WTC11 (cell line): ENCODE measurements at regions not wholly inside any gene's neighbourhood (a gene's known extent, or its start where the extent isn't known, plus 50 kb on each side); places are given as distances from the start of the nearest gene placed in this dataset.

Experiments
- E2F1 ChIP-seq: sonication (generic); formaldehyde crosslinking; IDR thresholded peaks from 2 replicates; pipeline ENCODE4 v1.8.0; 2022; ENCODE audit warnings: mild to moderate bottlenecking, missing genetic modification reagents
- GABPB1 ChIP-seq: sonication (generic); formaldehyde crosslinking; IDR thresholded peaks from 2 replicates; pipeline ENCODE4 v1.8.1; 2023; ENCODE audit warnings: mild to moderate bottlenecking, missing genetic modification reagents
- GTF2I ChIP-seq: fragments of 250-450 bp; sonication (Bioruptor Pico); conservative IDR thresholded peaks from 2 replicates; pipeline ENCODE4 v1.4.0; 2021; ENCODE audit warnings: mild to moderate bottlenecking
- NFE2L1 ChIP-seq: sonication (generic); formaldehyde crosslinking; IDR thresholded peaks from 2 replicates; pipeline ENCODE4 v1.8.1; 2023; ENCODE audit warnings: missing genetic modification reagents
- PREB ChIP-seq: sonication (generic); formaldehyde crosslinking; IDR thresholded peaks from 2 replicates; pipeline ENCODE4 v1.8.1; 2022; ENCODE audit warnings: mild to moderate bottlenecking, missing genetic modification reagents, moderate library complexity, borderline replicate concordance
- SOX15 ChIP-seq: fragments of 250-450 bp; sonication (Bioruptor Pico); IDR thresholded peaks from 2 replicates; pipeline ENCODE4 v1.9.0; 2021; ENCODE audit warnings: mild to moderate bottlenecking
- TEAD1 ChIP-seq: sonication (generic); formaldehyde crosslinking; IDR thresholded peaks from 2 replicates; pipeline ENCODE4 v1.8.0; 2022; ENCODE audit warnings: mild to moderate bottlenecking, missing genetic modification reagents
- ZNF121 ChIP-seq: sonication (generic); formaldehyde crosslinking; IDR thresholded peaks from 2 replicates; pipeline ENCODE4 v1.8.0; 2023; ENCODE audit warnings: missing genetic modification reagents
- TF ChIP-seq, protein P1 (sequence below): fragments of 200-600 bp; IDR thresholded peaks from 2 replicates; pipeline ENCODE4 v1.8.0; 2022; ENCODE audit warnings: antibody characterized with exemption
- TF ChIP-seq, protein P2 (sequence below): sonication (generic); formaldehyde crosslinking; IDR thresholded peaks from 2 replicates; pipeline ENCODE4 v1.8.1; 2023; ENCODE audit warnings: mild to moderate bottlenecking, missing genetic modification reagents, moderate library complexity
- TF ChIP-seq, protein P3 (sequence below): sonication (generic); formaldehyde crosslinking; IDR thresholded peaks from 2 replicates; pipeline ENCODE4 v1.8.0; 2022; ENCODE audit warnings: mild to moderate bottlenecking, missing genetic modification reagents
- TF ChIP-seq, protein P4 (sequence below): fragments of 250-450 bp; sonication (Bioruptor Pico); IDR thresholded peaks from 2 replicates; pipeline ENCODE4 v2.1.2; 2022; ENCODE audit warnings: mild to moderate bottlenecking, moderate library complexity
- TF ChIP-seq, protein P5 (sequence below): sonication (generic); formaldehyde crosslinking; IDR thresholded peaks from 2 replicates; pipeline ENCODE4 v1.8.0; 2022; ENCODE audit warnings: mild to moderate bottlenecking, missing genetic modification reagents
- TF ChIP-seq, protein P6 (sequence below): fragments of 250-450 bp; sonication (Bioruptor Pico); IDR thresholded peaks from 2 replicates; pipeline ENCODE4 v1.9.0; 2021; ENCODE audit warnings: mild to moderate bottlenecking

DNA sequence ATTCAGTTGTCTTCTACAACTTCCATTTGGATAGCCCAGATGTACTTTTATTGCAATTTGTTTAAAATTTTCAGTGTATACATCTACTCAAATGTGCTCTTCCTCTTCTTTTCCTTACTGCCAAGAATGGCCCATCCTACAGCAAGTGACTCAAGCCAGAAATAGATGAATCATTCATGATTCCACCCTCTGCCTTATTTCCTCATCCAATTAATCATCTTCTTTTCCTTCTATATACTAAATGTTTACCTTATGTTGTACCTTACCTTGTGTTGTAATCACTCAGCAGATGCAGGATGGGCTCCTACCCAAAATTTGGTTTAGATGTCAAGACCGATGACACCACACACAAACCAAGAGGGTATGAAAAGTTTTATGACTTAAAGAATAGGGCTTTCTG lies 437.8 kb downstream of the GRXCR1 start:
- TF ChIP-seq GTF2I (CRISPR knock-in tag), result no peak
- TF ChIP-seq, protein P1, sequence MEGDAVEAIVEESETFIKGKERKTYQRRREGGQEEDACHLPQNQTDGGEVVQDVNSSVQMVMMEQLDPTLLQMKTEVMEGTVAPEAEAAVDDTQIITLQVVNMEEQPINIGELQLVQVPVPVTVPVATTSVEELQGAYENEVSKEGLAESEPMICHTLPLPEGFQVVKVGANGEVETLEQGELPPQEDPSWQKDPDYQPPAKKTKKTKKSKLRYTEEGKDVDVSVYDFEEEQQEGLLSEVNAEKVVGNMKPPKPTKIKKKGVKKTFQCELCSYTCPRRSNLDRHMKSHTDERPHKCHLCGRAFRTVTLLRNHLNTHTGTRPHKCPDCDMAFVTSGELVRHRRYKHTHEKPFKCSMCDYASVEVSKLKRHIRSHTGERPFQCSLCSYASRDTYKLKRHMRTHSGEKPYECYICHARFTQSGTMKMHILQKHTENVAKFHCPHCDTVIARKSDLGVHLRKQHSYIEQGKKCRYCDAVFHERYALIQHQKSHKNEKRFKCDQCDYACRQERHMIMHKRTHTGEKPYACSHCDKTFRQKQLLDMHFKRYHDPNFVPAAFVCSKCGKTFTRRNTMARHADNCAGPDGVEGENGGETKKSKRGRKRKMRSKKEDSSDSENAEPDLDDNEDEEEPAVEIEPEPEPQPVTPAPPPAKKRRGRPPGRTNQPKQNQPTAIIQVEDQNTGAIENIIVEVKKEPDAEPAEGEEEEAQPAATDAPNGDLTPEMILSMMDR, result no peak
- TF ChIP-seq PREB (CRISPR knock-in tag), result no peak
- no peak for TF ChIP-seq ZNF121 (CRISPR knock-in tag)
- TF ChIP-seq SOX15 (CRISPR knock-in tag), result no peak
- no peak for TF ChIP-seq TEAD1 (CRISPR knock-in tag)
- TF ChIP-seq, protein P2, sequence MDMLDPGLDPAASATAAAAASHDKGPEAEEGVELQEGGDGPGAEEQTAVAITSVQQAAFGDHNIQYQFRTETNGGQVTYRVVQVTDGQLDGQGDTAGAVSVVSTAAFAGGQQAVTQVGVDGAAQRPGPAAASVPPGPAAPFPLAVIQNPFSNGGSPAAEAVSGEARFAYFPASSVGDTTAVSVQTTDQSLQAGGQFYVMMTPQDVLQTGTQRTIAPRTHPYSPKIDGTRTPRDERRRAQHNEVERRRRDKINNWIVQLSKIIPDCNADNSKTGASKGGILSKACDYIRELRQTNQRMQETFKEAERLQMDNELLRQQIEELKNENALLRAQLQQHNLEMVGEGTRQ (CRISPR knock-in tag), result no peak
- no peak for TF ChIP-seq NFE2L1 (CRISPR knock-in tag)
- no peak for TF ChIP-seq GABPB1 (CRISPR knock-in tag)
- TF ChIP-seq, protein P3, sequence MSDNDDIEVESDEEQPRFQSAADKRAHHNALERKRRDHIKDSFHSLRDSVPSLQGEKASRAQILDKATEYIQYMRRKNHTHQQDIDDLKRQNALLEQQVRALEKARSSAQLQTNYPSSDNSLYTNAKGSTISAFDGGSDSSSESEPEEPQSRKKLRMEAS (CRISPR knock-in tag), result no peak
- TF ChIP-seq, protein P4, sequence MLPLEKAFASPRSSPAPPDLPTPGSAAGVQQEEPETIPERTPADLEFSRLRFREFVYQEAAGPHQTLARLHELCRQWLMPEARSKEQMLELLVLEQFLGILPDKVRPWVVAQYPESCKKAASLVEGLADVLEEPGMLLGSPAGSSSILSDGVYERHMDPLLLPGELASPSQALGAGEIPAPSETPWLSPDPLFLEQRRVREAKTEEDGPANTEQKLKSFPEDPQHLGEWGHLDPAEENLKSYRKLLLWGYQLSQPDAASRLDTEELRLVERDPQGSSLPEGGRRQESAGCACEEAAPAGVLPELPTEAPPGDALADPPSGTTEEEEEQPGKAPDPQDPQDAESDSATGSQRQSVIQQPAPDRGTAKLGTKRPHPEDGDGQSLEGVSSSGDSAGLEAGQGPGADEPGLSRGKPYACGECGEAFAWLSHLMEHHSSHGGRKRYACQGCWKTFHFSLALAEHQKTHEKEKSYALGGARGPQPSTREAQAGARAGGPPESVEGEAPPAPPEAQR (CRISPR knock-in tag), result no peak
- TF ChIP-seq, protein P5, sequence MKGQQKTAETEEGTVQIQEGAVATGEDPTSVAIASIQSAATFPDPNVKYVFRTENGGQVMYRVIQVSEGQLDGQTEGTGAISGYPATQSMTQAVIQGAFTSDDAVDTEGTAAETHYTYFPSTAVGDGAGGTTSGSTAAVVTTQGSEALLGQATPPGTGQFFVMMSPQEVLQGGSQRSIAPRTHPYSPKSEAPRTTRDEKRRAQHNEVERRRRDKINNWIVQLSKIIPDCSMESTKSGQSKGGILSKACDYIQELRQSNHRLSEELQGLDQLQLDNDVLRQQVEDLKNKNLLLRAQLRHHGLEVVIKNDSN (CRISPR knock-in tag), result no peak
- TF ChIP-seq E2F1 (CRISPR knock-in tag), result no peak
- TF ChIP-seq, protein P6, sequence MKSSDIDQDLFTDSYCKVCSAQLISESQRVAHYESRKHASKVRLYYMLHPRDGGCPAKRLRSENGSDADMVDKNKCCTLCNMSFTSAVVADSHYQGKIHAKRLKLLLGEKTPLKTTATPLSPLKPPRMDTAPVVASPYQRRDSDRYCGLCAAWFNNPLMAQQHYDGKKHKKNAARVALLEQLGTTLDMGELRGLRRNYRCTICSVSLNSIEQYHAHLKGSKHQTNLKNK (CRISPR knock-in tag), result no peak
